HL-60 (cell line): ENCODE measurements at regions not wholly inside any gene's neighbourhood (a gene's known extent, or its start where the extent isn't known, plus 50 kb on each side); places are given as distances from the start of the nearest gene placed in this dataset.

Source experiments
- DNase-seq, 2 experiments: peaks; one replicate each; pipeline ENCODE4 v3.0.0-alpha.2; 2010 to 2020; ENCODE audit warnings: low read depth in 1 of 2, low spot score in 1 of 2
- H3K27ac ChIP-seq: fragments of 250-450 bp; sonication (Bioruptor Pico); replicated peaks from 2 replicates; pipeline ENCODE4 v1.5.1; 2020; ENCODE audit warnings: mild to moderate bottlenecking, moderate library complexity
- H3K27me3 ChIP-seq: fragments of 250-450 bp; sonication (Bioruptor Pico); 2 replicates; pipeline ENCODE4 v1.5.1; 2021; ENCODE audit warnings: mild to moderate bottlenecking, moderate library complexity; ENCODE audit not compliant: insufficient read depth, poor library complexity, severe bottlenecking
- H3K4me3 ChIP-seq: replicated peaks from 2 replicates; pipeline ENCODE4 v1.5.1; 2011; ENCODE audit warnings: mild to moderate bottlenecking, control low read depth, low read length; ENCODE audit not compliant: insufficient read depth
- CTCF ChIP-seq: IDR thresholded peaks from one replicate; pipeline ENCODE4 v1.5.1; 2011; ENCODE audit warnings: low read length, control low read depth, inconsistent platforms; ENCODE audit not compliant: insufficient read depth
- GABPA ChIP-seq: IDR thresholded peaks from 2 replicates; pipeline ENCODE4 v1.6.1; 2012; ENCODE audit warnings: low read depth
- POLR2AphosphoS5 ChIP-seq: IDR thresholded peaks from 2 replicates; pipeline ENCODE4 v1.6.1; 2012; ENCODE audit warnings: low read depth
- REST ChIP-seq: IDR thresholded peaks from 2 replicates; pipeline ENCODE4 v1.6.1; 2012; ENCODE audit warnings: low read depth; ENCODE audit not compliant: insufficient replicate concordance
- SPI1 ChIP-seq: IDR thresholded peaks from 2 replicates; pipeline ENCODE4 v1.6.1; 2012; ENCODE audit warnings: low read depth, mild to moderate bottlenecking, borderline replicate concordance

- H3K4me3 ChIP-seq: no peak overlapping the region
- TF ChIP-seq POLR2AphosphoS5 (no peak), SPI1 (peak; percentile 64; the same call in 1 of the 2 replicates), GABPA (no peak), REST (no peak), CTCF (no peak)
- DNase-seq: no peak
- H3K27ac ChIP-seq: no peak overlapping the region
- H3K27me3 ChIP-seq: no peaks in the 10 kb centered on the region
Measured at GRCh38 chr3:3309887-3310286, 130.4 kb upstream of the CRBN start.

- no peak for DNase-seq
- Histone ChIP-seq H3K27ac (no peak overlapping the region), H3K27me3 (peaks cover 2% of the 10 kb centered on the region), H3K4me3 (no peak overlapping the region)
- TF ChIP-seq SPI1: no peak
- TF ChIP-seq REST: no peak
- no peak for TF ChIP-seq CTCF
- TF ChIP-seq POLR2AphosphoS5: no peak
- no peak for TF ChIP-seq GABPA
Measured at GRCh38 chr3:3308809-3309208, 129.3 kb upstream of the CRBN start.

GRCh38 chr3:3307491-3307890, 128.0 kb upstream of the CRBN start:
- H3K27ac ChIP-seq: no peak overlapping the region
- DNase-seq: no peak
- no peak overlapping the region for H3K4me3 ChIP-seq
- peaks cover 2% of the 10 kb centered on the region for H3K27me3 ChIP-seq
- TF ChIP-seq SPI1: no peak
- no peak for TF ChIP-seq CTCF
- no peak for TF ChIP-seq GABPA
- no peak for TF ChIP-seq REST
- TF ChIP-seq POLR2AphosphoS5: no peak
